Colonic mucosa (tissue), 4 donors: ENCODE measurements at regions not wholly inside any gene's neighbourhood (a gene's known extent, or its start where the extent isn't known, plus 50 kb on each side); places are given as distances from the start of the nearest gene placed in this dataset.

Source experiments
- DNase-seq: peaks from one replicate; pipeline ENCODE4 v3.0.0-alpha.2; 2020
- H3K27ac ChIP-seq: fragments of 200-600 bp; one replicate; pipeline ENCODE4 v1.8.0; 2021
- H3K27me3 ChIP-seq: fragments of 200-600 bp; one replicate; pipeline ENCODE4 v1.8.0; 2021
- H3K36me3 ChIP-seq: fragments of 200-600 bp; one replicate; pipeline ENCODE4 v1.8.0; 2021
- H3K4me1 ChIP-seq: fragments of 200-600 bp; one replicate; pipeline ENCODE4 v1.8.0; 2021; ENCODE audit warnings: mild to moderate bottlenecking
- H3K4me3 ChIP-seq: fragments of 200-600 bp; one replicate; pipeline ENCODE4 v1.8.0; 2021
- H3K9ac ChIP-seq, 2 donors: one replicate each; pipeline ENCODE4 v1.7.0; 2013; ENCODE audit warnings: control low read depth in 2 of 2, low read depth in 2 of 2, low read length in 2 of 2
- H3K9me3 ChIP-seq: fragments of 200-600 bp; one replicate; pipeline ENCODE4 v1.8.0; 2021
- intact Hi-C: fragments of 100-400 bp; cut with DNase I; formaldehyde crosslinking; loops from one replicate; pipeline ENCODE4 v1.14.1; 2022
- TF ChIP-seq, protein P1 (sequence below): fragments of 200-600 bp; IDR thresholded peaks from one replicate; pipeline ENCODE4 v1.8.0; 2022; ENCODE audit warnings: antibody characterized with exemption, mild to moderate bottlenecking
- donor health status: healthy.
- donor health status: DM: no; HTN: no; CAD: no.
- donor health status: DM: no; HTN: no; CAD: no.

DNA sequence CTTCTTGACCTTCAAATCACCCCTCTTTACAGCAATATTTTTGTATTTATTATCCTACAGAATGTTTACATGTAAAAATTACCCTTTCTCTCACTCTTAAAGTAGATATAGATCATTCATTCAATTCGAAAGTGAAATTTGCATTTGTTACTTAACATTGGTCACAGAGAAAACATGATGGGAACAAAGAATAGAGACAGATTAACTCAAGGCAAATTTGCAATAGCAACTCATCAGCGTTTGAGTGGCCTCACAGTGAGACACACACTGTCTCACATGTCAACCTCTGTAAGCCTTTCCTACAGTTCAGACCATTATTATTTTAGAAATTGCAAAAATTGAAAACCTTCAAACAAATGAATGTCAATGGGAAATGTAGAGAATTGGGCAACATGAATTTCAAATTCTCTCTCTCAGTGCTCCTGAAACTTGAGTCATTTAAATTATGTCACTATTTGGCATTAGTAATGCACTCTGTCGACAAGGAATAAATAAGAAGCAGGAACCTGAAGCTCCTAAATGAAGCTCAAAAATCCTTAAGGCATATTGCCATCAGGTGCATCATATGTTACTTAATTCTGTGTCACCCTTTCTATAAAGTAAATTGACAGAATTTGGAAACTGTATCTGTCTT lies 148.3 kb upstream of the ANXA10 start:
- no peak overlapping the region for H3K9ac ChIP-seq
- no peaks in the 10 kb centered on the region for H3K27me3 ChIP-seq
- TF ChIP-seq, protein P1, sequence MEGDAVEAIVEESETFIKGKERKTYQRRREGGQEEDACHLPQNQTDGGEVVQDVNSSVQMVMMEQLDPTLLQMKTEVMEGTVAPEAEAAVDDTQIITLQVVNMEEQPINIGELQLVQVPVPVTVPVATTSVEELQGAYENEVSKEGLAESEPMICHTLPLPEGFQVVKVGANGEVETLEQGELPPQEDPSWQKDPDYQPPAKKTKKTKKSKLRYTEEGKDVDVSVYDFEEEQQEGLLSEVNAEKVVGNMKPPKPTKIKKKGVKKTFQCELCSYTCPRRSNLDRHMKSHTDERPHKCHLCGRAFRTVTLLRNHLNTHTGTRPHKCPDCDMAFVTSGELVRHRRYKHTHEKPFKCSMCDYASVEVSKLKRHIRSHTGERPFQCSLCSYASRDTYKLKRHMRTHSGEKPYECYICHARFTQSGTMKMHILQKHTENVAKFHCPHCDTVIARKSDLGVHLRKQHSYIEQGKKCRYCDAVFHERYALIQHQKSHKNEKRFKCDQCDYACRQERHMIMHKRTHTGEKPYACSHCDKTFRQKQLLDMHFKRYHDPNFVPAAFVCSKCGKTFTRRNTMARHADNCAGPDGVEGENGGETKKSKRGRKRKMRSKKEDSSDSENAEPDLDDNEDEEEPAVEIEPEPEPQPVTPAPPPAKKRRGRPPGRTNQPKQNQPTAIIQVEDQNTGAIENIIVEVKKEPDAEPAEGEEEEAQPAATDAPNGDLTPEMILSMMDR: no peak
- no peaks in the 10 kb centered on the region for H3K4me1 ChIP-seq
- intact Hi-C loops: no loop called here
- no peaks in the 10 kb centered on the region for H3K36me3 ChIP-seq
- no peak overlapping the region for H3K27ac ChIP-seq
- H3K9me3 ChIP-seq: no peaks in the 10 kb centered on the region
- no peak overlapping the region for H3K4me3 ChIP-seq
- DNase-seq: no peak

DNA sequence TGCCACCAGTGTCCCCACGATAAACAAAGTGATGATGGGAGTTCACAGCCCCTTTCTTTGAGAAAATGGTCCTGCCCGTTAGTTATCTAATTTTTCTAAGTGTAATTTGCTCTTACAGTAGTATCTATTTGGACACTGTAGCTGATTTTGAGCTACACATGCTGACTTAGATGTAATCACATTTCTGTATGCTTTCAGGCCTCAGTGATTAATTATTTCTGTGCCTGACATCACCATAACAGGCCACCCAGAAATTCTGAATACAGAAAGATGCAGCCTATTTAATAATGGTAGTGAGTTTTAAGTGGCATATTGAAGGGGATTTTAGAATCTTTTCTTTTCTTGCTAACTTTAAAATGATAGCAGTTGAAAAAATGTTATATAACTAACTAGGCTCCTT lies 147.6 kb upstream of the ANXA10 start:
- DNase-seq: no peak
- no peaks in the 10 kb centered on the region for H3K36me3 ChIP-seq
- no peaks in the 10 kb centered on the region for H3K27me3 ChIP-seq
- no peaks in the 10 kb centered on the region for H3K9me3 ChIP-seq
- no peak overlapping the region for H3K4me3 ChIP-seq
- H3K27ac ChIP-seq: no peak overlapping the region
- H3K4me1 ChIP-seq: no peaks in the 10 kb centered on the region
- intact Hi-C loops: no loop called here
- no peak overlapping the region for H3K9ac ChIP-seq
- TF ChIP-seq, protein P1: no peak

DNA sequence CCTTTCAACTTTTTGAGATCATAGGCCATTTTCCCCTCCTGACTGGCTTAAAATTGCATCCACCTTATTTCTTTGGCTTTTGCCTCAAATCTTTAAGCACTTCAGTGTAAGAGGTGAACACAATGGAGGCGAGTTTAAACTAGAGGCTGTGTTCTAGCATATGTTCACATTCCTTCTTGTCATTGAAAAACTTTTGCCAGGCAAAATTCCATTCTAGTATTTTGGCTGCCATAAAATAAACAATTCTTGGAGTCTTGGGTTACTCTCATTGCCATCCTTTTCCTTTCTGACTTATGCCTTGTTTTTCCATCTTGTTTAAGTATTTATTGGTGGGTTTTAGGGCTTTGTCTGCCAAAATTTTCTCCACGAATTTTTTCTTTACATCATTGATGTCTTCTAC lies 137.3 kb upstream of the ANXA10 start:
- intact Hi-C loops: no loop called here
- DNase-seq: no peak
- H3K36me3 ChIP-seq: no peaks in the 10 kb centered on the region
- H3K27me3 ChIP-seq: no peaks in the 10 kb centered on the region
- no peak overlapping the region for H3K9ac ChIP-seq
- TF ChIP-seq, protein P1: no peak
- H3K4me3 ChIP-seq: no peak overlapping the region
- no peaks in the 10 kb centered on the region for H3K4me1 ChIP-seq
- H3K9me3 ChIP-seq: no peaks in the 10 kb centered on the region
- no peak overlapping the region for H3K27ac ChIP-seq

DNA sequence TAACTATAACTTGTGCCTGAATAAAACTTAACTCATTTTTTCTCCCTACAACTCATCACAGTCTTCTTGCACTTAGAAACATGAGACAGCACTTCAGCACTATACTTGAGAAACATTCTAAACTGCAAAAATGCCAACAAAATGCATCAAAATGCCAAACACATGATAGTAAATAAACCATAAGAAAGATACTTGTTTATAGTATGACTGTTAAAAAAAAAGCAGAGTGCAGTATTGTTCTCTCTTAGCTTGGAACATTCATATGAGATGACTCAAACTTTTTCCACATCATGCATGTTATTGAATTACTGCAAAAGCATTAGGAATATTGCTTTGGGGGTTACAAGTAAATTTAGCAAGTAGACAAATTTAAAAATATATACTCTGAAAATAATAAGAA lies 135.7 kb upstream of the ANXA10 start:
- H3K4me1 ChIP-seq: no peaks in the 10 kb centered on the region
- no peaks in the 10 kb centered on the region for H3K9me3 ChIP-seq
- H3K27ac ChIP-seq: no peak overlapping the region
- TF ChIP-seq, protein P1: no peak
- no peak overlapping the region for H3K9ac ChIP-seq
- no peak for DNase-seq
- no peak overlapping the region for H3K4me3 ChIP-seq
- H3K36me3 ChIP-seq: no peaks in the 10 kb centered on the region
- intact Hi-C loops: no loop called here
- H3K27me3 ChIP-seq: no peaks in the 10 kb centered on the region

DNA sequence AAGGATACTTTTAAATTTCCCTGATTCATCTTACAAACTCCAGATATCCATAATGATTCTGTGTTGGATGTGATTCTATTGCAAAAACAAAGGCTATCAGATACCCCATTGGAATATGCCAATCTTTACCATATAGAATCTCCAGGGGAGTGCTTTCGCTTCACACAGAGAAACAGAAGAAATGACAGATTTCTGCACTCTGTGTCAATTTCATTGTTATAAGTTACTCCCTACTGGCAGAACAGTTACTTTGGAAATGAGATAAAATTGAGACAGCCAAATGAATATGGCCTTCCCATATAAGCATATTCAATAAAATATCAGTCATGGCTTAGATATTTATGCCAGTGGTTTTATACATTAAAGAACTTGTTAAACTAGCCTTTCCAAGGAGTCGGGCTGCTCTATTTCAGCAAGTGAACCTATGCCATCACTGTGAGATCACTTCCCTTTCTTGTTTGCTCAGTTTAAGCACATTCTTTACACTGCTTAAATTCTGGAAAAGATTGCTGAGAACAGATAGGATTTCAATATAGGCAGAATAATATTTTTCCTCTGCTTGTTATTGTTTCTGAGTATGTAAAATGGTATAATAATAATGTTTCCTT lies 127.5 kb upstream of the ANXA10 start:
- no peaks in the 10 kb centered on the region for H3K27me3 ChIP-seq
- no peak for DNase-seq
- no peak overlapping the region for H3K4me3 ChIP-seq
- no peaks in the 10 kb centered on the region for H3K9me3 ChIP-seq
- H3K4me1 ChIP-seq: no peaks in the 10 kb centered on the region
- no peak overlapping the region for H3K9ac ChIP-seq
- no peak overlapping the region for H3K27ac ChIP-seq
- TF ChIP-seq, protein P1: no peak
- intact Hi-C loops: no loop called here
- no peaks in the 10 kb centered on the region for H3K36me3 ChIP-seq
